IPS DF 6.9 (cell line): ENCODE measurements at regions not wholly inside any gene's neighbourhood (a gene's known extent, or its start where the extent isn't known, plus 50 kb on each side); places are given as distances from the start of the nearest gene placed in this dataset.

Source experiments
- DNase-seq: peaks from one replicate; pipeline ENCODE4 v3.0.0-alpha.2; 2013; ENCODE audit warnings: low read depth, low spot score
- H3K27ac ChIP-seq: one replicate; pipeline ENCODE4 v1.5.1; 2013; ENCODE audit warnings: low read length, control low read depth
- H3K27me3 ChIP-seq: 2 replicates; pipeline ENCODE4 v1.6.1; 2013; ENCODE audit warnings: mild to moderate bottlenecking, low read length; ENCODE audit not compliant: control insufficient read depth, insufficient read depth
- H3K36me3 ChIP-seq: 2 replicates; pipeline ENCODE4 v1.6.1; 2013; ENCODE audit warnings: low read length; ENCODE audit not compliant: control insufficient read depth, insufficient read depth
- H3K4me1 ChIP-seq: 2 replicates; pipeline ENCODE4 v1.6.1; 2013; ENCODE audit warnings: low read length; ENCODE audit not compliant: control insufficient read depth, insufficient read depth
- H3K4me3 ChIP-seq: 2 replicates; pipeline ENCODE4 v1.5.1; 2013; ENCODE audit warnings: mild to moderate bottlenecking, low read length
- H3K9me3 ChIP-seq: 2 replicates; pipeline ENCODE4 v1.6.1; 2013; ENCODE audit warnings: low read length, inconsistent platforms; ENCODE audit not compliant: control insufficient read depth, insufficient read depth
- WGBS: extraction: QIAGEN DNeasy Blood & Tissue Kit; methylation state at CpG from one replicate; pipeline ENCODE4 v1.1.7; 2013; ENCODE audit warnings: mixed read lengths, missing lambda C conversion rate; ENCODE audit not compliant: insufficient read length, insufficient coverage; 5-methylcytosine and 5-hydroxymethylcytosine counted together

- H3K9me3 ChIP-seq: no peaks in the 10 kb centered on the region
- H3K4me3 ChIP-seq: no peak overlapping the region
- no peaks in the 10 kb centered on the region for H3K36me3 ChIP-seq
- no peaks in the 10 kb centered on the region for H3K4me1 ChIP-seq
- DNase-seq: no peak
- H3K27ac ChIP-seq: no peak overlapping the region
- H3K27me3 ChIP-seq: no peaks in the 10 kb centered on the region
These were observed 326.9 kb downstream of the PDHA2 start for GRCh38 chr4:96166806-96167205.

- WGBS: no CpG with 5 or more reads among the region's 14 CpGs
- Histone ChIP-seq H3K9me3 (no peaks in the 10 kb centered on the region), H3K4me3 (no peak overlapping the region), H3K36me3 (no peaks in the 10 kb centered on the region), H3K27me3 (no peaks in the 10 kb centered on the region), H3K4me1 (no peaks in the 10 kb centered on the region), H3K27ac (no peak overlapping the region)
- DNase-seq: no peak
These were observed 330.3 kb downstream of the PDHA2 start for GRCh38 chr4:96170198-96170597.

DNA sequence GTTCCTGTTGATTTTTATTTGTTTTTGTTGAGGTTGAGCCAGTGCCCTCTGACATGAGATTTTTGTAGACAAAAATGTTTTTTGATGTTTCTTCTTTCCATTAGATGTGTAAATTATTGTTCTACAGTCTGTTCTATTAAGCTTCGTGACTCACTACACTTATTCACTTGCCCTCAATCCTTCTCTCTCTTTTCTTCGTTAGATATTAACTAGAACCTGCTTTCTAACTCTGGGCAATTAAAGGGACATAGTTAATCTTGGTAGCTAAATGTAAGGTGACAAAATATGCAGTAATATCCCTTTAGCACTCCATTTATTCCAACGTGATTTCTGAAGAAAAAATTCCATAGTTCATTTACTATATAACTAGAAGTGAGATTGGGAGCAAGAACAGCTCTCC lies 333.9 kb downstream of the PDHA2 start:
- no CpG with 5 or more reads among the region's 3 CpGs for WGBS
- Histone ChIP-seq H3K27me3 (no peaks in the 10 kb centered on the region), H3K4me3 (no peak overlapping the region), H3K36me3 (no peaks in the 10 kb centered on the region), H3K4me1 (no peaks in the 10 kb centered on the region), H3K27ac (no peak overlapping the region), H3K9me3 (no peaks in the 10 kb centered on the region)
- no peak for DNase-seq

DNA sequence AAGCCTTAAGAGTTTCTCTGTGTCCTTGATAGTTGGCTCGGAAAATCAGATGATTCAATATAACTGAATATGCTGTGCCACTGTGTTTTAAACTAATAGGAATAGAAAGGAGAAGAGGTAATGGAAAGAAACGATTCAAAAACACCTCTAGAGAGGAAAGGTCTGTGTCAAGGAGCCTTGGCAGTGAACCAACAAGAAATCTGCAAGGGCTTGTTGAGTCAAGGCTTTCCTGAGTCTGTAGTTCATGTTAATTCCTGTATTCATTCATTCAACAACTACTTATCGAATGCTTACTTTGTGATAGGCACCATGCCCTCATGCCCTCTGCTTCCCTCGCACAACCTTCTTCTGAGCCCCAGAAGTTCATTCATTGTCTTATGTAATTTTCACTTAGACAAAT lies 336.0 kb downstream of the PDHA2 start:
- Histone ChIP-seq H3K36me3 (no peaks in the 10 kb centered on the region), H3K9me3 (no peaks in the 10 kb centered on the region), H3K4me1 (no peaks in the 10 kb centered on the region), H3K4me3 (no peak overlapping the region), H3K27me3 (no peaks in the 10 kb centered on the region), H3K27ac (no peak overlapping the region)
- no CpG with 5 or more reads among the region's 4 CpGs for WGBS
- DNase-seq: no peak

DNA sequence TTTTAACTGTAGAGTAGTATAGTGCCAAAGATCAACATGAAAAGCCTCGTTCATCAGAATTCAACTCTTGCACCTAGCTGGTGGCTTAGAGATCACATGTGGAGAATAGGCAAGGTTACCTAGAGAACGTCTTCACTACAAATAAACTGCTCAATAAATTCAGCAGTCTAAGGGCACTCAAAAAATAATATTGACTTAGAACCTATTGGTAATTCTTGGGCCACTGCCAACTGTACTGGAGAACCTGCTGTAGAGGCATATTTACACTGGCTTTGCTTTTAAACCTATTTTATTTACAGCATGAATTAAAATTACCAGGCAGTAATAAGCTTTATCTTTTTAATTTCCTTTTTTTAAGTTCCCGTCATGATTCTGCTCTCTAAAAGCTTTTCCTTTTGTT lies 343.7 kb downstream of the PDHA2 start:
- no peak for DNase-seq
- Histone ChIP-seq H3K9me3 (no peaks in the 10 kb centered on the region), H3K36me3 (no peaks in the 10 kb centered on the region), H3K27me3 (no peaks in the 10 kb centered on the region), H3K4me1 (no peaks in the 10 kb centered on the region), H3K4me3 (no peak overlapping the region), H3K27ac (no peak overlapping the region)
- no CpG with 5 or more reads among the region's 3 CpGs for WGBS

DNA sequence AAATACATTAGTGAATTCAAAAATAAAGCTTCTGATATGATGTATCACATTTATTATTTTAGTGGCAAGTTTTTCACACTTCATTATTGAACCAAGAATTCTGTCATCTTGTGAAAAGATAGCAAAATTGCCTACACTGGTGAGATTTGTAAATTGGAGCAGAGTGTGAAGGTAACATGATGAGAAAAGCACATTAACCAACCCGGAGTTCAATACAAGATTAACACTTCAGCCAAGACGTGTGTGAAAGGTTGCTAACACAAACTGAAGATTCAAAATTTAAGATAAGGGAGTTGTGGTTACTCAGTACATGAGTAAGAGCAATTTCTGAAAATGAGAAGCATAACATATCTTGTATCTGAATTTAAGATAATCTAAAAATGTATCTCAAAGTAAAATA lies 346.7 kb downstream of the PDHA2 start:
- Histone ChIP-seq H3K27ac (no peak overlapping the region), H3K27me3 (no peaks in the 10 kb centered on the region), H3K4me3 (no peak overlapping the region), H3K4me1 (no peaks in the 10 kb centered on the region), H3K9me3 (no peaks in the 10 kb centered on the region), H3K36me3 (no peaks in the 10 kb centered on the region)
- no CpG with 5 or more reads among the region's 2 CpGs for WGBS
- DNase-seq: no peak

- no peaks in the 10 kb centered on the region for H3K9me3 ChIP-seq
- no peaks in the 10 kb centered on the region for H3K36me3 ChIP-seq
- H3K27ac ChIP-seq: no peak overlapping the region
- H3K27me3 ChIP-seq: no peaks in the 10 kb centered on the region
- no peaks in the 10 kb centered on the region for H3K4me1 ChIP-seq
- no peak for DNase-seq
- H3K4me3 ChIP-seq: no peak overlapping the region
These were observed 349.9 kb downstream of the PDHA2 start for GRCh38 chr4:96189761-96190160.

DNA sequence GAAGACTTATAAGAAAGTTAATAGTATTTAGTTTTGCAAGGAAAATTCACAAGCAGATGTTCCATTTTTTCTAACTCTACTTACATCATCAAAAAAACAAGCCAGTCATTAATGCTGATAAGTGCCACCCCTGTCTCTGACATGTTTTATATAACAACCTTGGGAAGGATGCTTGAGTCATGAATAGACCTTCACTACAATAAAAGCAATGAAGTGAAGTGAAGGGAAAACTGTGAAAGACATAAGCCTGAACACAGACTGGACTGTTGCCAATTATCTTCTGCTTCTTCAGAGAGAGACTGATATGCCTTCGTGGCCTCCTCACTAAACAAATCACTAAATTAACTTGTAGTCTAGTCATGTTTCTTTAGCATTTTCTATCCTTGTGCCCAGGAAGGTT lies 353.2 kb downstream of the PDHA2 start:
- H3K27me3 ChIP-seq: no peaks in the 10 kb centered on the region
- H3K36me3 ChIP-seq: no peaks in the 10 kb centered on the region
- no CpG with 5 or more reads among the region's 1 CpG for WGBS
- no peak overlapping the region for H3K4me3 ChIP-seq
- H3K27ac ChIP-seq: no peak overlapping the region
- no peak for DNase-seq
- H3K4me1 ChIP-seq: no peaks in the 10 kb centered on the region
- no peaks in the 10 kb centered on the region for H3K9me3 ChIP-seq

- Histone ChIP-seq H3K36me3 (no peaks in the 10 kb centered on the region), H3K4me3 (no peak overlapping the region), H3K27ac (no peak overlapping the region), H3K4me1 (no peaks in the 10 kb centered on the region), H3K9me3 (no peaks in the 10 kb centered on the region), H3K27me3 (no peaks in the 10 kb centered on the region)
- no CpG with 5 or more reads among the region's 1 CpG for WGBS
- no peak for DNase-seq
These were observed 355.1 kb downstream of the PDHA2 start for GRCh38 chr4:96194993-96195392.

DNA sequence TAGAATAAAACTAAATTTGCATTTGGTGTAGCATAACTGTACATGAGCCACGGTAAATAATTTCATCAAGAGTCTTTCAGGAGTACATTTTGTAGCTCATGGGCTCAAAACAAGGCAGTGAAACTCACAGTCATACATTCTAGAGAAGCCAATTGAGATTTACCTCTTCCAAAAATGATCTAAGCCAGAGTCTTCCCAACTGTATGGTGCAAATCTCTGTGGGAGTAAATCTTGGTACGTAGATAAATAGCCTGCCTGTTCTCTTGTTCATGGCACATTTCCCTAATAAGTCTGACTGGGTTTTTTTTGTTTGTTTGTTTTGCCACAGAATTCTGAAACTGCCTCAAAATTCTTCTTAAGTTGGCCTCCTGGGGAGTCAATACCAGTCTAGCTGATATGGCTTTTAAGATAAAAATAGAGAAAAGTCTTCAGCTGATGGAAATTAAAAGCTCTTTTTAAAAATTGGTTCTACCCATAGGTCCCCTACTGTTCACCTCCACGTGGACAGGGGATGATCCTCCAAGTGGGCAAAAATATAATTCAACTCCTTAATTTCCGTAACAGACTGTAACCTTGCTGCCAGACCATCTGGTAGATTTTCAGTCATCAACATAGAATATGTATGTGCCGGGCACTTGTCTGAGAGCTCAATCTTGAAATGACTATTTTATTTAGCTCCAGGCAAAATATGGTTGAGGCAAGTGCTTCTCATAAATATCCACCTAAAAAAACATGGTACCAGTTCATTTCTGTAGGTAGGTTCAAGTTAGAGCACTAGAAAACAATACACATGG lies 365.4 kb downstream of the PDHA2 start:
- no peaks in the 10 kb centered on the region for H3K9me3 ChIP-seq
- no peaks in the 10 kb centered on the region for H3K4me1 ChIP-seq
- no CpG with 5 or more reads among the region's 5 CpGs for WGBS
- H3K4me3 ChIP-seq: no peak overlapping the region
- no peak for DNase-seq
- no peaks in the 10 kb centered on the region for H3K36me3 ChIP-seq
- H3K27me3 ChIP-seq: no peaks in the 10 kb centered on the region
- no peak overlapping the region for H3K27ac ChIP-seq

GRCh38 chr4:96227515-96227914 lies 387.6 kb downstream of the PDHA2 start:
- WGBS: no CpG with 5 or more reads among the region's 5 CpGs
- Histone ChIP-seq H3K36me3 (no peaks in the 10 kb centered on the region), H3K27ac (no peak overlapping the region), H3K9me3 (no peaks in the 10 kb centered on the region), H3K4me1 (no peaks in the 10 kb centered on the region), H3K27me3 (no peaks in the 10 kb centered on the region), H3K4me3 (no peak overlapping the region)
- DNase-seq: peak; percentile 11
